Mammary epithelial cell (primary cell): ENCODE measurements at regions not wholly inside any gene's neighbourhood (a gene's known extent, or its start where the extent isn't known, plus 50 kb on each side); places are given as distances from the start of the nearest gene placed in this dataset.

Source experiments
- EZH2 ChIP-seq: IDR thresholded peaks from 2 replicates; pipeline ENCODE4 v1.6.1; 2012; ENCODE audit warnings: low read length, inconsistent platforms, borderline replicate concordance
- TF ChIP-seq, protein P1 (sequence below), 2 donors: IDR thresholded peaks in 1 of 2; conservative IDR thresholded peaks in 1 of 2; 2 replicates each; pipeline ENCODE4 v1.5.1; 2011 to 2012; ENCODE audit warnings: inconsistent platforms in 2 of 2, low read length in 2 of 2, mild to moderate bottlenecking in 2 of 2, control low read depth in 1 of 2, low read depth in 1 of 2; ENCODE audit not compliant: insufficient read depth in 1 of 2; ENCODE audit errors: extremely low read depth in 1 of 2

DNA sequence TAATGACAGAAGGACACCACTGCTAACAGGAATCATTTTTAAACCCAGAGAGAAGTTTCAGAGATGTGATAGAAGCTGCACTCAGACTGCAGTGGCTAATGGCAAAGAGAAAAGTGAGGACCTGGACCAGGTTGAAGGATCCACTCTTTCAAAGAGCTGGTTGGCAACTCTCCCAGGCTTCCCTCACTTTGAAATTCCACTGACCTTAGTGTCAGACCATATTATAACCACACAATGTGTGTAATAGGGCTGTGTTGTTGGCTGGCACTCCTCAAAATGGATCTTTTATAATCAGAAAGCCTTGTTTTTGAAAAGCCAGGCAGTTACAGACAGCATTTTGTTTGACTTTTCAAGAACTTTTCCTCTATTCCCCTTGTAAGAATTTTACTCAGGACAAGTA lies 280.7 kb downstream of the PRELID2 start:
- TF ChIP-seq, protein P1, sequence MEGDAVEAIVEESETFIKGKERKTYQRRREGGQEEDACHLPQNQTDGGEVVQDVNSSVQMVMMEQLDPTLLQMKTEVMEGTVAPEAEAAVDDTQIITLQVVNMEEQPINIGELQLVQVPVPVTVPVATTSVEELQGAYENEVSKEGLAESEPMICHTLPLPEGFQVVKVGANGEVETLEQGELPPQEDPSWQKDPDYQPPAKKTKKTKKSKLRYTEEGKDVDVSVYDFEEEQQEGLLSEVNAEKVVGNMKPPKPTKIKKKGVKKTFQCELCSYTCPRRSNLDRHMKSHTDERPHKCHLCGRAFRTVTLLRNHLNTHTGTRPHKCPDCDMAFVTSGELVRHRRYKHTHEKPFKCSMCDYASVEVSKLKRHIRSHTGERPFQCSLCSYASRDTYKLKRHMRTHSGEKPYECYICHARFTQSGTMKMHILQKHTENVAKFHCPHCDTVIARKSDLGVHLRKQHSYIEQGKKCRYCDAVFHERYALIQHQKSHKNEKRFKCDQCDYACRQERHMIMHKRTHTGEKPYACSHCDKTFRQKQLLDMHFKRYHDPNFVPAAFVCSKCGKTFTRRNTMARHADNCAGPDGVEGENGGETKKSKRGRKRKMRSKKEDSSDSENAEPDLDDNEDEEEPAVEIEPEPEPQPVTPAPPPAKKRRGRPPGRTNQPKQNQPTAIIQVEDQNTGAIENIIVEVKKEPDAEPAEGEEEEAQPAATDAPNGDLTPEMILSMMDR (conservative IDR thresholded peaks at IDR 0.05 in 1 of 2, IDR thresholded peaks at IDR 0.05 in 1 of 2; ENCODE audit: extremely low read depth in 1 of 2, insufficient read depth in 1 of 2, low read depth in 1 of 2, low read length in 2 of 2) = no peak
- no peak for TF ChIP-seq EZH2
